ENCODE measurements at regions not wholly inside any gene's neighbourhood (a gene's known extent, or its start where the extent isn't known, plus 50 kb on each side); places are given as distances from the start of the nearest gene placed in this dataset.

- DNase-seq = no peak
- intact Hi-C loops (cut with DNase I) = no loop called here
- H3K27me3 ChIP-seq = no peaks in the 10 kb centered on the region
- no peak overlapping the region for H3K4me3 ChIP-seq
- H3K9me3 ChIP-seq = no peaks in the 10 kb centered on the region
- no peak for TF ChIP-seq EP300 (IDR thresholded peaks at IDR 0.05)
- no peaks in the 10 kb centered on the region for H3K36me3 ChIP-seq
- 93 to 95% (median 94%) methylated on average over 6 of the region's 6 CpGs for WGBS, 3 donors
- H3K27ac ChIP-seq = no peak overlapping the region
- H3K4me1 ChIP-seq (ENCODE audit: insufficient read depth) = no peaks in the 10 kb centered on the region
Measured at GRCh38 chr2:188875104-188875503, 99.1 kb upstream of the COL3A1 start.

GRCh38 chr2:188878716-188879115 is 95.5 kb upstream of the COL3A1 start:
- H3K27me3 ChIP-seq = no peaks in the 10 kb centered on the region
- DNase-seq = no peak
- H3K4me1 ChIP-seq (ENCODE audit: insufficient read depth) = no peaks in the 10 kb centered on the region
- no peak overlapping the region for H3K4me3 ChIP-seq
- intact Hi-C loops (cut with DNase I) = no loop called here
- H3K9me3 ChIP-seq = no peaks in the 10 kb centered on the region
- TF ChIP-seq POLR2A (IDR thresholded peaks at IDR 0.05) = no peak
- TF ChIP-seq EP300 (IDR thresholded peaks at IDR 0.05) = no peak
- TF ChIP-seq CTCF (IDR thresholded peaks at IDR 0.05) = no peak
- no peaks in the 10 kb centered on the region for H3K36me3 ChIP-seq
- H3K27ac ChIP-seq = no peak overlapping the region

GRCh38 chr2:188880740-188881139 is 93.4 kb upstream of the COL3A1 start:
- no peak overlapping the region for H3K4me3 ChIP-seq
- no peaks in the 10 kb centered on the region for H3K9me3 ChIP-seq
- intact Hi-C loops (cut with DNase I) = no loop called here
- TF ChIP-seq CTCF (IDR thresholded peaks at IDR 0.05) (no peak), POLR2A (IDR thresholded peaks at IDR 0.05) (no peak), EP300 (IDR thresholded peaks at IDR 0.05) (no peak)
- DNase-seq = no peak
- H3K4me1 ChIP-seq (ENCODE audit: insufficient read depth) = no peaks in the 10 kb centered on the region
- H3K36me3 ChIP-seq = no peaks in the 10 kb centered on the region
- H3K27me3 ChIP-seq = no peaks in the 10 kb centered on the region
- H3K27ac ChIP-seq = no peak overlapping the region

GRCh38 chr2:188881434-188881833 is 92.7 kb upstream of the COL3A1 start:
- DNase-seq = no peak
- no peaks in the 10 kb centered on the region for H3K9me3 ChIP-seq
- H3K27me3 ChIP-seq = no peaks in the 10 kb centered on the region
- no peak overlapping the region for H3K27ac ChIP-seq
- TF ChIP-seq CTCF (IDR thresholded peaks at IDR 0.05) = no peak
- TF ChIP-seq EP300 (IDR thresholded peaks at IDR 0.05) = no peak
- TF ChIP-seq POLR2A (IDR thresholded peaks at IDR 0.05) = no peak
- intact Hi-C loops (cut with DNase I) = no loop called here
- 90 to 97% (median 93%) methylated on average over 1 of the region's 1 CpG for WGBS, 3 donors
- H3K4me3 ChIP-seq = no peak overlapping the region
- no peaks in the 10 kb centered on the region for H3K4me1 ChIP-seq (ENCODE audit: insufficient read depth)
- H3K36me3 ChIP-seq = no peaks in the 10 kb centered on the region

GRCh38 chr2:188884046-188884445 is 90.1 kb upstream of the COL3A1 start:
- no peaks in the 10 kb centered on the region for H3K4me1 ChIP-seq (ENCODE audit: insufficient read depth)
- H3K27ac ChIP-seq = no peak overlapping the region
- no peaks in the 10 kb centered on the region for H3K27me3 ChIP-seq
- H3K9me3 ChIP-seq = no peaks in the 10 kb centered on the region
- no peak for TF ChIP-seq CTCF (IDR thresholded peaks at IDR 0.05)
- TF ChIP-seq POLR2A (IDR thresholded peaks at IDR 0.05) = no peak
- no peak for TF ChIP-seq EP300 (IDR thresholded peaks at IDR 0.05)
- H3K4me3 ChIP-seq = no peak overlapping the region
- 22 to 56% (median 38%) methylated on average over 1 of the region's 1 CpG for WGBS, 3 donors
- no peaks in the 10 kb centered on the region for H3K36me3 ChIP-seq
- intact Hi-C loops (cut with DNase I) = no loop called here
- DNase-seq = no peak

Data from ovary (tissue), 7 donors.